ENCODE measurements at regions not wholly inside any gene's neighbourhood (a gene's known extent, or its start where the extent isn't known, plus 50 kb on each side); places are given as distances from the start of the nearest gene placed in this dataset.

DNA sequence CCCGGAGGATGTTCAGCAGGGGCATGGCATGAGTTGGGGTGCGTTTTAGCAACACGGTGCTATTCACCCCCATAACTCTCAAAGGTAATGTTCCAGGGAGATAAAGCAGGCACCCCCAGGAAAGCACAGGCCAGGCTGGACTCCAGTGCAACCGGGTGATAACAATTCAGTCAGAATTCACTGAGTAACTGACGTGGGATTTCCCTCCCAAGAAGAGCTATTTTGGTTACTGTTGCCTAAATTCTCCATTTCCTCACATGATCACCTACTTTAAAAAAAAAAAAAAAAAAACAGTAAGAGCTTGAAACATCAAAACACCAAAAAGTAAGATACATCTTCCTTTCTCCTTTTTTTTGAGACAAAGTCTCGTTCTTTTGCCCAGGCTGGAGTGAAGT, 137.6 kb upstream of the WWC1 start:
- H3K36me3 ChIP-seq (ENCODE audit: control insufficient read depth in 5 of 5, insufficient read depth in 5 of 5, low read length in 5 of 5): no peaks in the 10 kb centered on the region
- no peak overlapping the region for H3K27ac ChIP-seq (ENCODE audit: low read depth, low read length)
- H3K27me3 ChIP-seq (ENCODE audit: control insufficient read depth in 5 of 5, insufficient read depth in 4 of 5, low read length in 5 of 5): peaks cover 0 to 3% (median 0%) of the 10 kb centered on the region in 5 donors
- peaks cover 0 to 13% (median 10%) of the 10 kb centered on the region in 5 donors for H3K4me1 ChIP-seq (ENCODE audit: control insufficient read depth in 5 of 5, insufficient read depth in 5 of 5, low read length in 5 of 5)
- H3K9ac ChIP-seq (ENCODE audit: low read length in 5 of 5): no peak overlapping the region
- no peak overlapping the region for H3K4me3 ChIP-seq (ENCODE audit: low read depth in 1 of 5, low read length in 5 of 5)
- H3K9me3 ChIP-seq (ENCODE audit: control insufficient read depth in 5 of 5, low read length in 5 of 5): no peaks in the 10 kb centered on the region

DNA sequence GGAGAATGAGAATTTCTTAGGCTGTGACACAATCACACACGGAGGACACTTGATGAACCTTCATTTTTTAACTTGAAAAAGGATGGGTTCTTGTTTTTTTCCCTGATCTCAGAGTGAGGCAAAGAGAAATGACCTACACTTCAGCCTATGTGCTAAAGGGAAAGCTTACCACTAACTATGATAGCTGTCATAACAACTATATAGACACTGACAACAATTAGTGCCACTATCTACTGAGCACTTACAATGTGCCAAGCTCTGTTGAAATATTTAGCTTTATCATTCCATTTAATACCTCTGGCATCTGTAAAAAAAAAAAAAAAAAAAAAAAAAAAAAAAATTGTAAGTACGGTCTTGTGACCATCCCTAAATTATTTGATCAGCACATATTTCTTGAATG, 135.9 kb upstream of the WWC1 start:
- H3K4me3 ChIP-seq (ENCODE audit: low read depth in 1 of 5, low read length in 5 of 5): no peak overlapping the region
- no peak overlapping the region for H3K27ac ChIP-seq (ENCODE audit: low read depth, low read length)
- no peaks in the 10 kb centered on the region for H3K36me3 ChIP-seq (ENCODE audit: control insufficient read depth in 5 of 5, insufficient read depth in 5 of 5, low read length in 5 of 5)
- H3K27me3 ChIP-seq (ENCODE audit: control insufficient read depth in 5 of 5, insufficient read depth in 4 of 5, low read length in 5 of 5): peaks cover 0 to 3% (median 0%) of the 10 kb centered on the region in 5 donors
- H3K4me1 ChIP-seq (ENCODE audit: control insufficient read depth in 5 of 5, insufficient read depth in 5 of 5, low read length in 5 of 5): peaks cover 0 to 13% (median 10%) of the 10 kb centered on the region in 5 donors
- H3K9ac ChIP-seq (ENCODE audit: low read length in 5 of 5): no peak overlapping the region
- H3K9me3 ChIP-seq (ENCODE audit: control insufficient read depth in 5 of 5, low read length in 5 of 5): no peaks in the 10 kb centered on the region

- H3K4me1 ChIP-seq (ENCODE audit: control insufficient read depth in 5 of 5, insufficient read depth in 5 of 5, low read length in 5 of 5): peaks cover 0 to 13% (median 10%) of the 10 kb centered on the region in 5 donors
- no peaks in the 10 kb centered on the region for H3K36me3 ChIP-seq (ENCODE audit: control insufficient read depth in 5 of 5, insufficient read depth in 5 of 5, low read length in 5 of 5)
- H3K9me3 ChIP-seq (ENCODE audit: control insufficient read depth in 5 of 5, low read length in 5 of 5): no peaks in the 10 kb centered on the region
- H3K27me3 ChIP-seq (ENCODE audit: control insufficient read depth in 5 of 5, insufficient read depth in 4 of 5, low read length in 5 of 5): no peaks in the 10 kb centered on the region
- H3K4me3 ChIP-seq (ENCODE audit: low read depth in 1 of 5, low read length in 5 of 5): no peak overlapping the region
- no peak overlapping the region for H3K27ac ChIP-seq (ENCODE audit: low read depth, low read length)
- H3K9ac ChIP-seq (ENCODE audit: low read length in 5 of 5): no peak overlapping the region
Observed at GRCh38 chr5:168156170-168156569, 135.3 kb upstream of the WWC1 start.

DNA sequence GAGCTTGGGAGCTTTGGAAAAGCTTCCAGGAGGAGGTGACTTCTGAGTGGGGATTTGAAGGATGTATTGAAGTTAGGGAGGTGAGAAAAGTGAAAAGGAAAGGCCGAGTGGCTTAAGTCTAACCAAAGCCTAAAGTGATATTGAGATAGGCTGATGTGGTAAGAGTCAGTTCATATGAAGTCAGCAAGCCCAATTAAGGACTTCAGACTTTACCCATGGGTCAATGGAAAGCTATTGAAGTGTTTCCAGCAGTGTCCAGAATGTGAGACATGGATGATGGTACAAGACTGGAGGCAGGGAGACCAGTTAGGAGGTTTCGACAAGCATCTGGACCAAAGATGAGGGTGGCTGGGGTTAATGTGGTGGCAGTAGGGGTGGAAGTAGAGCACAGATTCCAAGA, 134.3 kb upstream of the WWC1 start:
- Histone ChIP-seq H3K9ac (ENCODE audit: low read length in 5 of 5) (no peak overlapping the region), H3K4me1 (ENCODE audit: control insufficient read depth in 5 of 5, insufficient read depth in 5 of 5, low read length in 5 of 5) (peaks cover 0 to 13% (median 10%) of the 10 kb centered on the region in 5 donors), H3K9me3 (ENCODE audit: control insufficient read depth in 5 of 5, low read length in 5 of 5) (no peaks in the 10 kb centered on the region), H3K4me3 (ENCODE audit: low read depth in 1 of 5, low read length in 5 of 5) (no peak overlapping the region), H3K27ac (ENCODE audit: low read depth, low read length) (no peak overlapping the region), H3K36me3 (ENCODE audit: control insufficient read depth in 5 of 5, insufficient read depth in 5 of 5, low read length in 5 of 5) (no peaks in the 10 kb centered on the region), H3K27me3 (ENCODE audit: control insufficient read depth in 5 of 5, insufficient read depth in 4 of 5, low read length in 5 of 5) (no peaks in the 10 kb centered on the region)

DNA sequence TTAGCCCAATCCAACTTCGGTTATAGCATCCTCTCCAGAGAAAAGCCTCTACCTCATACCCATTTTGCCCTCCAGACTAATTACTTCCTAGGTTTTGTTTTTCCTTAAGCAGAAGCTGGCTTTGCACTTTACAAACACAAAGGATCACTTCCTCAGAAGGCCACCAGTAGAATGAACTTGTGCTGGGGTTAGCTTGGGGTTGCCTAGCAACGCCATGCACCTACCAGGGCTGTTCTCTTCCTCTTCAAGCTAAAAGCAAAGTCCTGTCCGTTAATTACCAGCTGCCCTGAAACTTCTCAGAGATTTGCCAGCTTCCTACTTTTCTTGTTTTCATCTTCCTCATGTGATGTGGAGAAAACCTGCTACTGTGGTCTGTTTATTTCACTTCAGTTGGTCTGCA, 132.0 kb upstream of the WWC1 start:
- Histone ChIP-seq H3K27me3 (ENCODE audit: control insufficient read depth in 5 of 5, insufficient read depth in 4 of 5, low read length in 5 of 5) (peaks cover 0 to 3% (median 0%) of the 10 kb centered on the region in 5 donors), H3K9me3 (ENCODE audit: control insufficient read depth in 5 of 5, low read length in 5 of 5) (no peaks in the 10 kb centered on the region), H3K4me1 (ENCODE audit: control insufficient read depth in 5 of 5, insufficient read depth in 5 of 5, low read length in 5 of 5) (no peaks in the 10 kb centered on the region), H3K4me3 (ENCODE audit: low read depth in 1 of 5, low read length in 5 of 5) (no peak overlapping the region), H3K9ac (ENCODE audit: low read length in 5 of 5) (no peak overlapping the region), H3K27ac (ENCODE audit: low read depth, low read length) (no peak overlapping the region), H3K36me3 (ENCODE audit: control insufficient read depth in 5 of 5, insufficient read depth in 5 of 5, low read length in 5 of 5) (no peaks in the 10 kb centered on the region)

- H3K27me3 ChIP-seq (ENCODE audit: control insufficient read depth in 5 of 5, insufficient read depth in 4 of 5, low read length in 5 of 5): peaks cover 0 to 5% (median 0%) of the 10 kb centered on the region in 5 donors
Observed at GRCh38 chr5:168162464-168162863, 129.0 kb upstream of the WWC1 start.

DNA sequence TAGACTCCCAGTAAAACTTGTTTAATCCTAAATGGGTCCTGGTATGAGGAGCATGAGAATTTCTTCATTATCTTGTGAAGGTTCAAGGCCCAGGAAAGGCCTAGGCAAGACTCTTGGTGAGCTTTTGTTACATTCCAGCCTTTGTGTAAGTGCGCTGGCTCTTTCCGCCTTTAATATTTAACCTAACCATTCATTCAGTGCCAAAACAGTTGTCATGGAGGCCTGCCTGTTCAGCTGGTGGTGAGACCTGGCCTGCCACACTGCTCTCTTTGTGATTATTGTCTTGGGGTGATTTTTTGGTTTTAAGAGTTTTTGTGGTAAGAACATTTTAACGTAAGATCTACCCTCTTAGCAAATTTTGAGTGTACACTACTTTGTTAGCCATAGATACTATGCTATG, 127.5 kb upstream of the WWC1 start:
- Histone ChIP-seq H3K9ac (ENCODE audit: low read length in 5 of 5) (no peak overlapping the region), H3K36me3 (ENCODE audit: control insufficient read depth in 5 of 5, insufficient read depth in 5 of 5, low read length in 5 of 5) (no peaks in the 10 kb centered on the region), H3K27me3 (ENCODE audit: control insufficient read depth in 5 of 5, insufficient read depth in 4 of 5, low read length in 5 of 5) (peaks cover 0 to 6% (median 0%) of the 10 kb centered on the region in 5 donors), H3K4me1 (ENCODE audit: control insufficient read depth in 5 of 5, insufficient read depth in 5 of 5, low read length in 5 of 5) (peaks cover 0 to 4% (median 0%) of the 10 kb centered on the region in 5 donors), H3K9me3 (ENCODE audit: control insufficient read depth in 5 of 5, low read length in 5 of 5) (no peaks in the 10 kb centered on the region), H3K27ac (ENCODE audit: low read depth, low read length) (no peak overlapping the region), H3K4me3 (ENCODE audit: low read depth in 1 of 5, low read length in 5 of 5) (no peak overlapping the region)

More at GRCh38 chr5:168162464-168162863, 129.0 kb upstream of the WWC1 start:
- H3K9me3 ChIP-seq (ENCODE audit: control insufficient read depth in 5 of 5, low read length in 5 of 5): no peaks in the 10 kb centered on the region
- no peaks in the 10 kb centered on the region for H3K36me3 ChIP-seq (ENCODE audit: control insufficient read depth in 5 of 5, insufficient read depth in 5 of 5, low read length in 5 of 5)
- H3K9ac ChIP-seq (ENCODE audit: low read length in 5 of 5): no peak overlapping the region
- H3K4me1 ChIP-seq (ENCODE audit: control insufficient read depth in 5 of 5, insufficient read depth in 5 of 5, low read length in 5 of 5): peaks cover 0 to 4% (median 0%) of the 10 kb centered on the region in 5 donors
- no peak overlapping the region for H3K4me3 ChIP-seq (ENCODE audit: low read depth in 1 of 5, low read length in 5 of 5)
- H3K27ac ChIP-seq (ENCODE audit: low read depth, low read length): no peak overlapping the region

DNA sequence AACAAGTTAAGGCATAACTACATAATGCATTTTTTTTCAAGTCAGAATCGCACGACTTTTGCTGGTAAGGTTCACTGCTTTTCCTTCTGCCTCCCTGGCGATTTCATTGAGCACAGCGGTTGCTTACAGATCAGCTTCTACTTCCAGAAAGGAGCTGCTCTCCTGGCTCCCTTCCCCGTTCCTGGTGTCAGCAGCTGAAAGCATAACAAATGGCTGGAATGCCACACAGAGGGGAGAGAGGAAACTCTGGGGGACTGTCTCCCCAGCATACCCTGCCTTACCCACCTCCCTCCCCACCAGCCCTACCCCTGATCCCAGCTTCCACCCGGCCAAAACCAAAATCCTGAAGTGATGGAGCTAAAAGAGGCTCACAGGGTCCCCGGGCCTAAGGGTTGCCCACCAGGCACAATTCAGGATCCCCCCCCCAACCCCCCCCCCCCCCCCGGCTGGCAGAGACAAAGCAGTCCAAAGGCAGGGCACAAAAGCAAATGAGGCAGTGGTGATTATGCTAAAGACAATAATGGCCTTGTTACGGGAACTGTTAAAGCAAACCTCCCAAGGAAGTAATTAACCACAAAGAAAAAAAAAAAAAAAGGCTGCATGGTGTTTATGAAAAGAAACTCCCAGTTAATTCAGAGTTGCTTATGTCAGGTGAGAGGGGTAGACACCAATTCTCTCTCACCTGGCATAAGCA, 126.1 kb upstream of the WWC1 start:
- Histone ChIP-seq H3K9me3 (ENCODE audit: control insufficient read depth in 5 of 5, low read length in 5 of 5) (no peaks in the 10 kb centered on the region), H3K27ac (ENCODE audit: low read depth, low read length) (no peak overlapping the region), H3K4me3 (ENCODE audit: low read depth in 1 of 5, low read length in 5 of 5) (no peak overlapping the region), H3K27me3 (ENCODE audit: control insufficient read depth in 5 of 5, insufficient read depth in 4 of 5, low read length in 5 of 5) (peaks cover 0 to 6% (median 0%) of the 10 kb centered on the region in 5 donors), H3K36me3 (ENCODE audit: control insufficient read depth in 5 of 5, insufficient read depth in 5 of 5, low read length in 5 of 5) (no peaks in the 10 kb centered on the region), H3K9ac (ENCODE audit: low read length in 5 of 5) (no peak overlapping the region), H3K4me1 (ENCODE audit: control insufficient read depth in 5 of 5, insufficient read depth in 5 of 5, low read length in 5 of 5) (peaks cover 0 to 7% (median 0%) of the 10 kb centered on the region in 5 donors)

GRCh38 chr5:168165977-168166376, 125.5 kb upstream of the WWC1 start:
- Histone ChIP-seq H3K4me1 (ENCODE audit: control insufficient read depth in 5 of 5, insufficient read depth in 5 of 5, low read length in 5 of 5) (peaks cover 0 to 7% (median 0%) of the 10 kb centered on the region in 5 donors), H3K36me3 (ENCODE audit: control insufficient read depth in 5 of 5, insufficient read depth in 5 of 5, low read length in 5 of 5) (no peaks in the 10 kb centered on the region), H3K27ac (ENCODE audit: low read depth, low read length) (no peak overlapping the region), H3K4me3 (ENCODE audit: low read depth in 1 of 5, low read length in 5 of 5) (no peak overlapping the region), H3K9me3 (ENCODE audit: control insufficient read depth in 5 of 5, low read length in 5 of 5) (no peaks in the 10 kb centered on the region), H3K27me3 (ENCODE audit: control insufficient read depth in 5 of 5, insufficient read depth in 4 of 5, low read length in 5 of 5) (peaks cover 0 to 6% (median 0%) of the 10 kb centered on the region in 5 donors), H3K9ac (ENCODE audit: low read length in 5 of 5) (no peak overlapping the region)

GRCh38 chr5:168167338-168167737, 124.1 kb upstream of the WWC1 start:
- Histone ChIP-seq H3K27me3 (ENCODE audit: control insufficient read depth in 5 of 5, insufficient read depth in 4 of 5, low read length in 5 of 5) (peaks cover 0 to 6% (median 0%) of the 10 kb centered on the region in 5 donors), H3K4me1 (ENCODE audit: control insufficient read depth in 5 of 5, insufficient read depth in 5 of 5, low read length in 5 of 5) (peaks cover 0 to 7% (median 0%) of the 10 kb centered on the region in 5 donors), H3K9me3 (ENCODE audit: control insufficient read depth in 5 of 5, low read length in 5 of 5) (no peaks in the 10 kb centered on the region), H3K4me3 (ENCODE audit: low read depth in 1 of 5, low read length in 5 of 5) (no peak overlapping the region), H3K9ac (ENCODE audit: low read length in 5 of 5) (no peak overlapping the region), H3K27ac (ENCODE audit: low read depth, low read length) (no peak overlapping the region), H3K36me3 (ENCODE audit: control insufficient read depth in 5 of 5, insufficient read depth in 5 of 5, low read length in 5 of 5) (no peaks in the 10 kb centered on the region)

Data from subcutaneous abdominal adipose tissue (tissue), 5 donors.